HCT116 (cell line): ENCODE measurements at regions not wholly inside any gene's neighbourhood (a gene's known extent, or its start where the extent isn't known, plus 50 kb on each side); places are given as distances from the start of the nearest gene placed in this dataset.

ENCODE experiments used
- ATAC-seq: fragments of 200-7000 bp; cut with Tn5 transposase; 2 replicates; pipeline ENCODE4 v1.9.1; 2020; ENCODE audit warnings: mild to moderate bottlenecking, moderate library complexity
- BruUV-seq: library from RNA; stranded (reverse); fragments of 400-500 nt; replicated peaks from 2 replicates; lab custom pipeline; 2021; lab: Mats Ljungman, UMichigan
- CTCF ChIA-PET: fragments of 300-600 bp; sonication (Branson Sonifier 250); formaldehyde crosslinking; loops from one replicate; lab custom pipeline; 2021; ENCODE audit warnings: antibody characterized with exemption; lab: Charles Lee
- POLR2A ChIA-PET: fragments of 300-600, 350-600 bp; sonication (Branson Sonifier 250); formaldehyde crosslinking; loops from one replicate; lab custom pipeline; 2021; ENCODE audit warnings: antibody characterized with exemption; lab: Charles Lee
- RAD21 ChIA-PET, 2 experiments: fragments of 300-600 bp; sonication (Branson Sonifier 250); formaldehyde crosslinking; loops; one replicate each; lab custom pipeline; 2023; ENCODE audit warnings: low total read pairs in 2 of 2; ENCODE audit not compliant: uncharacterized antibody in 2 of 2, unreplicated experiment in 2 of 2, low non-redundant PET in 1 of 2; lab: Charles Lee
- DNase-seq: peaks from one replicate; pipeline ENCODE4 v3.0.0-alpha.2; 2010; ENCODE audit warnings: low read depth, low spot score
- H2AFZ ChIP-seq: fragments of 200-600 bp; shearing (Covaris generic), sonication (generic); 2 replicates; pipeline ENCODE4 v1.6.1; 2017; ENCODE audit warnings: low read depth, mixed run types, mixed read lengths, antibody characterized with exemption, low read length; ENCODE audit not compliant: poor library complexity, severe bottlenecking
- H3K27ac ChIP-seq: 2 replicates; pipeline ENCODE4 v1.5.1; 2012; ENCODE audit warnings: low read depth, low read length
- H3K27me3 ChIP-seq: fragments of 200-600 bp; sonication (generic); 2 replicates; pipeline ENCODE4 v1.6.1; 2016; ENCODE audit warnings: mixed run types, low read length, mixed read lengths; ENCODE audit not compliant: insufficient read depth
- H3K36me3 ChIP-seq, 2 experiments: fragments of 200-500 bp in 1 of 2; fragments of 200-600 bp in 1 of 2; sonication (Bioruptor generic) in 1 of 2; sonication (generic) in 1 of 2; 2 replicates each; pipeline versions ENCODE4 v1.5.1 to v1.6.1; 2014 to 2016; ENCODE audit warnings: low read length in 2 of 2, inconsistent platforms in 1 of 2, mixed read lengths in 1 of 2, mixed run types in 1 of 2; ENCODE audit not compliant: insufficient read depth in 2 of 2, control insufficient read depth in 1 of 2
- H3K4me1 ChIP-seq, 2 experiments: fragments of 200-600 bp in 1 of 2; sonication (generic) in 1 of 2; 2 replicates each; pipeline versions ENCODE4 v1.5.1 to v1.6.1; 2012 to 2017; ENCODE audit warnings: low read length in 2 of 2, inconsistent platforms in 1 of 2, mild to moderate bottlenecking in 1 of 2, mixed read lengths in 1 of 2, mixed run types in 1 of 2, moderate library complexity in 1 of 2; ENCODE audit not compliant: insufficient read depth in 2 of 2, control insufficient read depth in 1 of 2
- H3K4me2 ChIP-seq: fragments of 200-600 bp; sonication (generic); 2 replicates; pipeline ENCODE4 v1.6.1; 2017; ENCODE audit warnings: mixed run types, low read length, mixed read lengths
- H3K4me3 ChIP-seq, 2 experiments: fragments of 200-600 bp in 1 of 2; sonication (generic) in 1 of 2; replicated peaks in 1 of 2; 2 replicates each; pipeline ENCODE4 v1.5.1; 2011 to 2016; ENCODE audit warnings: low read length in 2 of 2, control low read depth in 1 of 2, low read depth in 1 of 2, mild to moderate bottlenecking in 1 of 2, mixed read lengths in 1 of 2, mixed run types in 1 of 2
- H3K79me2 ChIP-seq: fragments of 200-600 bp; sonication (generic); 2 replicates; pipeline ENCODE4 v1.6.1; 2017; ENCODE audit warnings: mild to moderate bottlenecking, mixed run types, low read length, moderate library complexity, mixed read lengths; ENCODE audit not compliant: insufficient read depth
- H3K9ac ChIP-seq: fragments of 200-600 bp; sonication (generic); 2 replicates; pipeline ENCODE4 v1.6.1; 2016; ENCODE audit warnings: low read length, mixed read lengths
- H3K9me2 ChIP-seq: fragments of 200-600 bp; sonication (generic), shearing (Covaris generic); 2 replicates; pipeline ENCODE4 v1.6.1; 2017; ENCODE audit warnings: mixed run types, mild to moderate bottlenecking, moderate library complexity; ENCODE audit not compliant: insufficient read depth
- H3K9me3 ChIP-seq, 2 experiments: fragments of 200-500 bp in 1 of 2; fragments of 200-600 bp in 1 of 2; sonication (Bioruptor generic) in 1 of 2; sonication (generic) in 1 of 2; 2 replicates each; pipeline ENCODE4 v1.6.1; 2014 to 2017; ENCODE audit warnings: low read length in 2 of 2, mixed read lengths in 2 of 2, inconsistent platforms in 1 of 2, low read depth in 1 of 2, mild to moderate bottlenecking in 1 of 2, mixed run types in 1 of 2, moderate library complexity in 1 of 2; ENCODE audit not compliant: control insufficient read depth in 1 of 2, insufficient read depth in 1 of 2
- H4K20me1 ChIP-seq: fragments of 200-600 bp; sonication (generic), shearing (Covaris generic); 2 replicates; pipeline ENCODE4 v1.6.1; 2017; ENCODE audit warnings: mixed run types, mild to moderate bottlenecking, moderate library complexity; ENCODE audit not compliant: insufficient read depth
- CBX3 ChIP-seq: IDR thresholded peaks from 2 replicates; pipeline ENCODE4 v1.6.1; 2012; ENCODE audit warnings: low read depth
- CEBPB ChIP-seq: IDR thresholded peaks from 2 replicates; pipeline ENCODE4 v1.6.1; 2012; ENCODE audit warnings: low read depth
- ELF1 ChIP-seq: IDR thresholded peaks from 2 replicates; pipeline ENCODE4 v1.6.1; 2012; ENCODE audit warnings: low read depth, borderline replicate concordance
- EZH2phosphoT487 ChIP-seq: fragments of 200-600 bp; IDR thresholded peaks from 2 replicates; pipeline ENCODE4 v1.6.1; 2018; ENCODE audit warnings: antibody characterized with exemption, borderline replicate concordance
- FOSL1 ChIP-seq: IDR thresholded peaks from 2 replicates; pipeline ENCODE4 v1.6.1; 2012; ENCODE audit warnings: low read depth
- MAX ChIP-seq: IDR thresholded peaks from 2 replicates; pipeline ENCODE4 v1.6.1; 2012
- POLR2A ChIP-seq: IDR thresholded peaks from 2 replicates; pipeline ENCODE4 v1.7.0; 2011; ENCODE audit warnings: borderline replicate concordance; ENCODE audit not compliant: insufficient read depth, insufficient read length; ENCODE audit errors: extremely low read depth
- RAD21 ChIP-seq: IDR thresholded peaks from 2 replicates; pipeline ENCODE4 v1.6.1; 2012; ENCODE audit warnings: low read depth, mild to moderate bottlenecking
- REST ChIP-seq: IDR thresholded peaks from 2 replicates; pipeline ENCODE4 v1.6.1; 2012; ENCODE audit warnings: low read depth
- SP1 ChIP-seq: IDR thresholded peaks from 2 replicates; pipeline ENCODE4 v1.6.1; 2012; ENCODE audit warnings: low read depth
- TCF7L2 ChIP-seq: IDR thresholded peaks from 2 replicates; pipeline ENCODE4 v1.7.0; 2011; ENCODE audit warnings: borderline replicate concordance, inconsistent platforms; ENCODE audit not compliant: insufficient read depth, insufficient read length; ENCODE audit errors: extremely low read depth
- ZBTB33 ChIP-seq: IDR thresholded peaks from 2 replicates; pipeline ENCODE4 v1.6.1; 2011; ENCODE audit warnings: mild to moderate bottlenecking, low read length, moderate library complexity; ENCODE audit not compliant: insufficient replicate concordance; ENCODE audit errors: extremely low read depth
- ZNF274 ChIP-seq: fragments of 200-500 bp; sonication (Bioruptor generic); IDR thresholded peaks from 2 replicates; pipeline ENCODE4 v1.6.1; 2014; ENCODE audit warnings: mild to moderate bottlenecking, low read depth, low read length, inconsistent platforms
- intact Hi-C: fragments of 100-400 bp; cut with micrococcal nuclease; formaldehyde crosslinking; loops from 2 replicates; pipeline ENCODE4 v1.10.0; 2022

GRCh38 chr18:38579764-38580163 is 1014.2 kb upstream of the CELF4 start:
- H3K79me2 ChIP-seq: no peaks in the 10 kb centered on the region
- H2AFZ ChIP-seq: no peak overlapping the region
- no peak overlapping the region for H3K4me3 ChIP-seq
- no peaks in the 10 kb centered on the region for H3K36me3 ChIP-seq
- H3K9me3 ChIP-seq: peaks cover 0 to 8% of the 10 kb centered on the region in 2 experiments; a peak in 2 of 4 replicates
- H3K9ac ChIP-seq: no peak overlapping the region
- no peak for TF ChIP-seq FOSL1
- no peak for TF ChIP-seq POLR2A
- no peak for TF ChIP-seq REST
- TF ChIP-seq ZNF274: no peak
- TF ChIP-seq RAD21: no peak
- TF ChIP-seq ZBTB33: no peak
- TF ChIP-seq TCF7L2: no peak
- TF ChIP-seq CBX3: no peak
- no peak for TF ChIP-seq EZH2phosphoT487
- no peak for TF ChIP-seq CEBPB
- TF ChIP-seq MAX: no peak
- no peak for TF ChIP-seq ELF1
- TF ChIP-seq SP1: no peak
- no TSS peak for BruUV-seq
- ATAC-seq (no peak), DNase-seq (no peak)
- ChIA-PET POLR2A (no interaction called here), RAD21 (no interaction called here), CTCF (no interaction called here)
- H3K4me1 ChIP-seq: no peaks in the 10 kb centered on the region
- intact Hi-C loops: no loop called here
- H3K4me2 ChIP-seq: no peak overlapping the region
- no peaks in the 10 kb centered on the region for H4K20me1 ChIP-seq
- H3K9me2 ChIP-seq: no peaks in the 10 kb centered on the region
- no peak overlapping the region for H3K27ac ChIP-seq
- H3K27me3 ChIP-seq: no peaks in the 10 kb centered on the region
